NB4 (cell line): ENCODE measurements at regions not wholly inside any gene's neighbourhood (a gene's known extent, or its start where the extent isn't known, plus 50 kb on each side); places are given as distances from the start of the nearest gene placed in this dataset.

ENCODE experiments used
- MYC ChIP-seq: IDR thresholded peaks from 2 replicates; pipeline ENCODE4 v1.6.1; 2011; ENCODE audit warnings: low read depth, low read length
- POLR2A ChIP-seq: IDR thresholded peaks from 2 replicates; pipeline ENCODE4 v1.6.1; 2011; ENCODE audit warnings: mild to moderate bottlenecking; ENCODE audit not compliant: insufficient read length; ENCODE audit errors: extremely low read depth
- TF ChIP-seq, protein P1 (sequence below): IDR thresholded peaks from one replicate; pipeline ENCODE4 v1.5.1; 2012; ENCODE audit warnings: low read depth, low read length
- TF ChIP-seq, protein P2 (sequence below): IDR thresholded peaks from 2 replicates; pipeline ENCODE4 v1.6.1; 2011; ENCODE audit warnings: low read depth, low read length

DNA sequence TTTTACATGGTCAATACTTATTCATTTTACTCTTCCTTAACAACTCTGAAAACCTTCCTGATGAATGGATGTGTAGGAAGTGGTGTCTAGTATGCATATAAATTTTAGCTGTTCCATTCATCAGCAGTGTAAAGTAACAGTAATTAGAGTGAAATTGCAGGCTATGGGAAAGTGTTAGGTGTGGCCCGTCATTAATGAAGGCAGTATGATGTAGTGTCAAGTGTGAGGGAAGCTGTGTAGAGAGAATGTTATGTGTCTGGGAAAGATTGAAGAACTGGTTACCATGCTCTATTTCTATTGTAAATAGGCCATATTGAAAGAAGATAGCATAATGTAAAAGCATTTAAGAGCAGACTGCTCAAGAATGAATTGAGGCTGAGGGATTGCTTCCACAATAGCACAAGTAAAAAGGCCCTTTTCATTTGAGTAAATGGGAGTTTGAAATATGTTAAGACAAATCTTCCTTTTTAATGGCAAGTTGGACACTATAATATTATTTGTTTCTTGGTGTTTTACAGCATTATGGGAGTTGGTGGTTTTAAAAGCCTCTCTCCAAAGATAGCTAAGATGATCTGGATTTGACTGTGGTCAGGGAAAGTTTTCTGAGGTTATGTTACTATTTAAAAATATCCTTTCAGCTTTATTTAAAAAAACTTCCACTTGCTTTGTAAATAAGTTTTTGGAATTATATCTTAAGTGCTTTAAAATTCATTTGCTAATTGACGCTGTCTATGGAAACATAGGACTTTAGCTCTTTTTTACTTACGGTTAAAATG, 401.0 kb upstream of the ZEB2 start:
- TF ChIP-seq, protein P1, sequence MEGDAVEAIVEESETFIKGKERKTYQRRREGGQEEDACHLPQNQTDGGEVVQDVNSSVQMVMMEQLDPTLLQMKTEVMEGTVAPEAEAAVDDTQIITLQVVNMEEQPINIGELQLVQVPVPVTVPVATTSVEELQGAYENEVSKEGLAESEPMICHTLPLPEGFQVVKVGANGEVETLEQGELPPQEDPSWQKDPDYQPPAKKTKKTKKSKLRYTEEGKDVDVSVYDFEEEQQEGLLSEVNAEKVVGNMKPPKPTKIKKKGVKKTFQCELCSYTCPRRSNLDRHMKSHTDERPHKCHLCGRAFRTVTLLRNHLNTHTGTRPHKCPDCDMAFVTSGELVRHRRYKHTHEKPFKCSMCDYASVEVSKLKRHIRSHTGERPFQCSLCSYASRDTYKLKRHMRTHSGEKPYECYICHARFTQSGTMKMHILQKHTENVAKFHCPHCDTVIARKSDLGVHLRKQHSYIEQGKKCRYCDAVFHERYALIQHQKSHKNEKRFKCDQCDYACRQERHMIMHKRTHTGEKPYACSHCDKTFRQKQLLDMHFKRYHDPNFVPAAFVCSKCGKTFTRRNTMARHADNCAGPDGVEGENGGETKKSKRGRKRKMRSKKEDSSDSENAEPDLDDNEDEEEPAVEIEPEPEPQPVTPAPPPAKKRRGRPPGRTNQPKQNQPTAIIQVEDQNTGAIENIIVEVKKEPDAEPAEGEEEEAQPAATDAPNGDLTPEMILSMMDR, result no peak
- TF ChIP-seq POLR2A, result no peak
- no peak for TF ChIP-seq MYC
- TF ChIP-seq, protein P2, sequence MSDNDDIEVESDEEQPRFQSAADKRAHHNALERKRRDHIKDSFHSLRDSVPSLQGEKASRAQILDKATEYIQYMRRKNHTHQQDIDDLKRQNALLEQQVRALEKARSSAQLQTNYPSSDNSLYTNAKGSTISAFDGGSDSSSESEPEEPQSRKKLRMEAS, result no peak
